Activated naive CD8-positive, alpha-beta T cell treated with anti-CD3 and anti-CD28 coated beads, Interleukin-2, amount 10 ng/mL, durations not matched to agents 7 days and 5 days (primary cell): ENCODE measurements at regions not wholly inside any gene's neighbourhood (a gene's known extent, or its start where the extent isn't known, plus 50 kb on each side); places are given as distances from the start of the nearest gene placed in this dataset.

Source experiments
- ATAC-seq: fragments of 150-1000 bp; cut with Tn5 transposase; one replicate; pipeline ENCODE4 v1.10.0; 2021; ENCODE audit warnings: low read depth, moderate library complexity
- POLR2A ChIA-PET: fragments of 350-600 bp; sonication (Branson Sonifier 250); formaldehyde crosslinking; loops from one replicate; lab custom pipeline; 2021; ENCODE audit warnings: antibody characterized with exemption; lab: Charles Lee
- DNase-seq: peaks from one replicate; pipeline ENCODE4 v3.0.0; 2021
- H3K27ac Mint-ChIP-seq: one replicate; pipeline ENCODE4 v1.8.0; 2022; ENCODE audit warnings: mild to moderate bottlenecking, mixed read lengths
- H3K27me3 Mint-ChIP-seq: one replicate; pipeline ENCODE4 v1.8.0; 2022; ENCODE audit warnings: mild to moderate bottlenecking, moderate library complexity, mixed read lengths
- H3K36me3 Mint-ChIP-seq: one replicate; pipeline ENCODE4 v1.8.0; 2021; ENCODE audit warnings: mild to moderate bottlenecking, mixed read lengths
- H3K4me1 Mint-ChIP-seq: one replicate; pipeline ENCODE4 v1.8.0; 2021; ENCODE audit warnings: mixed read lengths
- H3K4me3 Mint-ChIP-seq: one replicate; pipeline ENCODE4 v1.8.0; 2022; ENCODE audit warnings: mild to moderate bottlenecking, moderate library complexity, mixed read lengths
- H3K9me3 Mint-ChIP-seq: one replicate; pipeline ENCODE4 v1.8.0; 2021; ENCODE audit warnings: mixed read lengths

- DNase-seq (no peak), ATAC-seq (no peak)
- Mint-ChIP-seq H3K36me3 (peaks cover 25% of the 10 kb centered on the region), H3K27me3 (no peaks in the 10 kb centered on the region), H3K9me3 (no peaks in the 10 kb centered on the region), H3K4me1 (peaks cover 35% of the 10 kb centered on the region), H3K27ac (peak overlapping the region; percentile 11), H3K4me3 (no peak overlapping the region)
- POLR2A ChIA-PET, result no interaction called here
Observed at GRCh38 chr7:130887957-130888371, 154.0 kb upstream of the KLF14 start.

- POLR2A ChIA-PET, result no interaction called here
- H3K4me3 Mint-ChIP-seq, result no peak overlapping the region
- DNase-seq (no peak), ATAC-seq (no peak)
- H3K36me3 Mint-ChIP-seq, result peaks cover 24% of the 10 kb centered on the region
- H3K27me3 Mint-ChIP-seq, result no peaks in the 10 kb centered on the region
- H3K4me1 Mint-ChIP-seq, result peaks cover 36% of the 10 kb centered on the region
- no peak overlapping the region for H3K27ac Mint-ChIP-seq
- no peaks in the 10 kb centered on the region for H3K9me3 Mint-ChIP-seq
Observed at GRCh38 chr7:130888468-130888867, 154.5 kb upstream of the KLF14 start.

- peaks cover 46% of the 10 kb centered on the region for H3K4me1 Mint-ChIP-seq
- H3K9me3 Mint-ChIP-seq, result no peaks in the 10 kb centered on the region
- no peak for ATAC-seq
- H3K36me3 Mint-ChIP-seq, result peaks cover 27% of the 10 kb centered on the region
- DNase-seq, result no peak
- no peaks in the 10 kb centered on the region for H3K27me3 Mint-ChIP-seq
- H3K27ac Mint-ChIP-seq, result no peak overlapping the region
- no peak overlapping the region for H3K4me3 Mint-ChIP-seq
- POLR2A ChIA-PET, result no interaction called here
Observed at GRCh38 chr7:130890176-130891020, 156.4 kb upstream of the KLF14 start.

GRCh38 chr7:130891254-130892094 lies 157.5 kb upstream of the KLF14 start:
- no peak overlapping the region for H3K27ac Mint-ChIP-seq

GRCh38 chr7:130893441-130893894 lies 159.5 kb upstream of the KLF14 start:
- DNase-seq (no peak), ATAC-seq (no peak)
- peaks cover 51% of the 10 kb centered on the region for H3K4me1 Mint-ChIP-seq
- H3K4me3 Mint-ChIP-seq, result no peak overlapping the region
- H3K9me3 Mint-ChIP-seq, result no peaks in the 10 kb centered on the region
- POLR2A ChIA-PET, result interaction anchor here (1.0 kb wide), 1 partner anchor 20 kb away, joined by 3 read pairs; no protein-coding TSS in a partner anchor
- no peaks in the 10 kb centered on the region for H3K27me3 Mint-ChIP-seq
- H3K27ac Mint-ChIP-seq, result no peak overlapping the region
- H3K36me3 Mint-ChIP-seq, result peaks cover 22% of the 10 kb centered on the region

More at GRCh38 chr7:130891254-130892094, 157.5 kb upstream of the KLF14 start:
- H3K4me3 Mint-ChIP-seq, result no peak overlapping the region
- POLR2A ChIA-PET, result no interaction called here
- DNase-seq (no peak), ATAC-seq (no peak)
- peaks cover 28% of the 10 kb centered on the region for H3K36me3 Mint-ChIP-seq
- H3K27me3 Mint-ChIP-seq, result no peaks in the 10 kb centered on the region
- peaks cover 57% of the 10 kb centered on the region for H3K4me1 Mint-ChIP-seq
- no peaks in the 10 kb centered on the region for H3K9me3 Mint-ChIP-seq

- Mint-ChIP-seq H3K4me3 (peak overlapping the region; percentile 63), H3K4me1 (peaks cover 49% of the 10 kb centered on the region), H3K9me3 (no peaks in the 10 kb centered on the region), H3K27me3 (no peaks in the 10 kb centered on the region), H3K27ac (peak overlapping the region; percentile 74), H3K36me3 (peaks cover 24% of the 10 kb centered on the region)
- POLR2A ChIA-PET, result interaction anchor here (1.0 to 1.5 kb wide), 3 partner anchors 9 to 113 kb away, joined by 3 to 5 read pairs (median 3); no protein-coding TSS in a partner anchor
- ATAC-seq (peak; percentile 55), DNase-seq (no peak)
Observed at GRCh38 chr7:130894146-130894908, 160.3 kb upstream of the KLF14 start.

GRCh38 chr7:130894909-130895750 lies 161.1 kb upstream of the KLF14 start:
- peak overlapping the region; percentile 63 for H3K4me3 Mint-ChIP-seq
- DNase-seq, result no peak
- POLR2A ChIA-PET, result interaction anchor here (1.0 to 1.5 kb wide), 4 partner anchors 8 to 112 kb away, joined by 3 to 5 read pairs (median 3); no protein-coding TSS in a partner anchor

GRCh38 chr7:130896051-130896881 lies 162.3 kb upstream of the KLF14 start:
- POLR2A ChIA-PET, result interaction anchor here (0.6 to 2.1 kb wide), 11 partner anchors 17 to 293 kb away, joined by 3 to 10 read pairs (median 4); no protein-coding TSS in a partner anchor
- Mint-ChIP-seq H3K9me3 (no peaks in the 10 kb centered on the region), H3K4me3 (no peak overlapping the region), H3K4me1 (peaks cover 53% of the 10 kb centered on the region), H3K27ac (peak overlapping the region; percentile 77), H3K36me3 (peaks cover 27% of the 10 kb centered on the region), H3K27me3 (no peaks in the 10 kb centered on the region)
- DNase-seq, result no peak
- ATAC-seq, result no peak

More at GRCh38 chr7:130894909-130895750, 161.1 kb upstream of the KLF14 start:
- no peaks in the 10 kb centered on the region for H3K9me3 Mint-ChIP-seq
- peak overlapping the region; percentile 74 for H3K27ac Mint-ChIP-seq
- H3K4me1 Mint-ChIP-seq, result peaks cover 54% of the 10 kb centered on the region
- peaks cover 29% of the 10 kb centered on the region for H3K36me3 Mint-ChIP-seq
- H3K27me3 Mint-ChIP-seq, result no peaks in the 10 kb centered on the region
- ATAC-seq, result peak; percentile 25

- no peaks in the 10 kb centered on the region for H3K27me3 Mint-ChIP-seq
- H3K9me3 Mint-ChIP-seq, result no peaks in the 10 kb centered on the region
- H3K27ac Mint-ChIP-seq, result peak overlapping the region; percentile 77
- H3K36me3 Mint-ChIP-seq, result peaks cover 30% of the 10 kb centered on the region
- DNase-seq (peak; percentile 78), ATAC-seq (peak; percentile 54)
- H3K4me3 Mint-ChIP-seq, result peak overlapping the region; percentile 6
- POLR2A ChIA-PET, result interaction anchor here (0.6 to 2.1 kb wide), 14 partner anchors 10 to 292 kb away, joined by 3 to 10 read pairs (median 4); no protein-coding TSS in a partner anchor
- H3K4me1 Mint-ChIP-seq, result peaks cover 57% of the 10 kb centered on the region
Observed at GRCh38 chr7:130896898-130897514, 163.0 kb upstream of the KLF14 start.

- no peak overlapping the region for H3K27ac Mint-ChIP-seq
- DNase-seq (no peak), ATAC-seq (no peak)
- H3K4me1 Mint-ChIP-seq, result peaks cover 57% of the 10 kb centered on the region
- H3K4me3 Mint-ChIP-seq, result no peak overlapping the region
- H3K9me3 Mint-ChIP-seq, result no peaks in the 10 kb centered on the region
- no peaks in the 10 kb centered on the region for H3K27me3 Mint-ChIP-seq
- POLR2A ChIA-PET, result interaction anchor here (0.7 to 2.1 kb wide), 12 partner anchors 11 to 291 kb away, joined by 3 to 10 read pairs (median 4); no protein-coding TSS in a partner anchor
- H3K36me3 Mint-ChIP-seq, result peaks cover 33% of the 10 kb centered on the region
Observed at GRCh38 chr7:130897515-130898419, 163.8 kb upstream of the KLF14 start.
